Sigmoid colon (tissue), 4 donors: ENCODE measurements at regions not wholly inside any gene's neighbourhood (a gene's known extent, or its start where the extent isn't known, plus 50 kb on each side); places are given as distances from the start of the nearest gene placed in this dataset.

Experiments
- CTCF ChIP-seq, 4 experiments: fragments of 450-650 bp in 3 of 4; fragments of 200-600 bp in 1 of 4; IDR thresholded peaks; one replicate each; pipeline ENCODE4 v1.5.1; 2016 to 2019; ENCODE audit warnings: antibody characterized with exemption in 4 of 4, mild to moderate bottlenecking in 3 of 4, moderate library complexity in 2 of 4
- EP300 ChIP-seq, 4 donors: sonication (generic); formaldehyde crosslinking; IDR thresholded peaks; one replicate each; pipeline ENCODE4 v1.6.1; 2017; ENCODE audit warnings: antibody characterized with exemption in 4 of 4
- POLR2A ChIP-seq, 2 donors: fragments of 450-650 bp; IDR thresholded peaks; one replicate each; pipeline ENCODE4 v1.6.1; 2016; ENCODE audit warnings: antibody characterized with exemption in 2 of 2, mild to moderate bottlenecking in 2 of 2, moderate library complexity in 2 of 2
- POLR2AphosphoS5 ChIP-seq, 4 donors: sonication (generic); formaldehyde crosslinking; IDR thresholded peaks; one replicate each; pipeline ENCODE4 v1.6.1; 2017; ENCODE audit warnings: antibody characterized with exemption in 4 of 4

DNA sequence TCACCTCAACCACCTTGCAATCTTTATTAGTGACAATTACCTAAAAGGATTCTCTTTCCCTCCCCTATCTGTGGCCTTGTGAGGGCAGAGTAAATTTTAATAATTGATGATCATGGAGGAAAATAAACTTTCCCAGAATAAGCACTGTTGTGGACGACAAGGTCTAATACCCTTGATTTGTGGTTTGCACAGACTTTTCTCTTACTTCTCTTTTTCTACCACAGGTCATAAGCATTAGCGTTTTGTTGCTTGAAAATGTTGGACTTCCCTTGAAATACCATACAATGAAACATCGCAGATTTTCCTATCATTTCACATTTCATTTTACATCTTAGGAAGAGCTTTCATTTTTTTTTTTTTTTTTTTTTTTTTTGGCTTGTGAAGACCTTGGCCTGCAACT lies 188.1 kb upstream of the TMEM72 start:
- TF ChIP-seq CTCF (IDR thresholded peaks at IDR 0.05) (no peak), POLR2A (IDR thresholded peaks at IDR 0.05) (no peak), EP300 (IDR thresholded peaks at IDR 0.05) (no peak), POLR2AphosphoS5 (IDR thresholded peaks at IDR 0.05) (no peak)
